GM21526 (cell line): ENCODE measurements at regions not wholly inside any gene's neighbourhood (a gene's known extent, or its start where the extent isn't known, plus 50 kb on each side); places are given as distances from the start of the nearest gene placed in this dataset.

Experiments
- ATAC-seq: cut with Tn5 transposase; IDR thresholded peaks from one replicate; pipeline ENCODE4 v1.9.1; 2021; ENCODE audit warnings: moderate library complexity; ENCODE audit not compliant: unreplicated experiment, low FRiP score

- no peak for ATAC-seq
Measured at GRCh38 chr3:117880638-117881037, 1154.0 kb downstream of the IGSF11 start.

- ATAC-seq = no peak
Measured at GRCh38 chr3:117881210-117881609, 1153.4 kb downstream of the IGSF11 start.

- peak; percentile 46 for ATAC-seq
Measured at GRCh38 chr3:117885011-117885441, 1149.6 kb downstream of the IGSF11 start.

GRCh38 chr3:117886147-117886546, 1148.5 kb downstream of the IGSF11 start:
- ATAC-seq = no peak

GRCh38 chr3:117887031-117887430, 1147.6 kb downstream of the IGSF11 start:
- no peak for ATAC-seq

- no peak for ATAC-seq
Measured at GRCh38 chr3:117887901-117888300, 1146.7 kb downstream of the IGSF11 start.

GRCh38 chr3:117892431-117892841, 1142.2 kb downstream of the IGSF11 start:
- ATAC-seq = no peak

GRCh38 chr3:117893001-117893400, 1141.6 kb downstream of the IGSF11 start:
- ATAC-seq = no peak

- no peak for ATAC-seq
Measured at GRCh38 chr3:117893638-117894037, 1141.0 kb downstream of the IGSF11 start.

GRCh38 chr3:117898722-117899522, 1135.7 kb downstream of the IGSF11 start:
- ATAC-seq = peak; percentile 88

GRCh38 chr3:117903226-117903625, 1131.4 kb downstream of the IGSF11 start:
- ATAC-seq = no peak

- no peak for ATAC-seq
Measured at GRCh38 chr3:117910820-117911521, 1123.7 kb downstream of the IGSF11 start.

GRCh38 chr3:117912352-117912751, 1122.3 kb downstream of the IGSF11 start:
- no peak for ATAC-seq

GRCh38 chr3:117914540-117915100, 1120.0 kb downstream of the IGSF11 start:
- no peak for ATAC-seq

- no peak for ATAC-seq
Measured at GRCh38 chr3:117916839-117917238, 1117.8 kb downstream of the IGSF11 start.

GRCh38 chr3:117919621-117920020, 1115.0 kb downstream of the IGSF11 start:
- no peak for ATAC-seq

- ATAC-seq = no peak
Measured at GRCh38 chr3:117920253-117920898, 1114.3 kb downstream of the IGSF11 start.

GRCh38 chr3:117921411-117921810, 1113.2 kb downstream of the IGSF11 start:
- ATAC-seq = no peak

- ATAC-seq = no peak
Measured at GRCh38 chr3:117922039-117922438, 1112.6 kb downstream of the IGSF11 start.

- no peak for ATAC-seq
Measured at GRCh38 chr3:117926819-117927218, 1107.8 kb downstream of the IGSF11 start.

GRCh38 chr3:117927825-117928224, 1106.8 kb downstream of the IGSF11 start:
- no peak for ATAC-seq
